Activated naive CD4-positive, alpha-beta T cell treated with anti-CD3 and anti-CD28 coated beads for 36 hours (primary cell): ENCODE measurements at regions not wholly inside any gene's neighbourhood (a gene's known extent, or its start where the extent isn't known, plus 50 kb on each side); places are given as distances from the start of the nearest gene placed in this dataset.
"Not testable (repeated sequence)": the region's sequence is repeated elsewhere in the genome, so short reads cannot be mapped to it uniquely, and the experiment has no call there.

Experiments used
- CTCF ChIA-PET: fragments of 350-600 bp; sonication (Branson Sonifier 250); formaldehyde crosslinking; loops from one replicate; lab custom pipeline; 2021; ENCODE audit warnings: antibody characterized with exemption; lab: Charles Lee
- DNase-seq: peaks from one replicate; pipeline ENCODE4 v3.0.0-alpha.2; 2020
- H3K27ac Mint-ChIP-seq: one replicate; pipeline ENCODE4 v1.8.0; 2021; ENCODE audit warnings: mild to moderate bottlenecking, mixed read lengths
- H3K27me3 Mint-ChIP-seq: one replicate; pipeline ENCODE4 v1.8.0; 2021; ENCODE audit warnings: low read depth, mixed read lengths
- H3K36me3 Mint-ChIP-seq: one replicate; pipeline ENCODE4 v1.8.0; 2021; ENCODE audit warnings: low read depth, mixed read lengths
- H3K4me1 Mint-ChIP-seq: one replicate; pipeline ENCODE4 v1.8.0; 2021; ENCODE audit warnings: low read depth, mixed read lengths
- H3K4me3 Mint-ChIP-seq: one replicate; pipeline ENCODE4 v1.8.0; 2021; ENCODE audit warnings: mild to moderate bottlenecking, moderate library complexity, mixed read lengths
- H3K9me3 Mint-ChIP-seq: one replicate; pipeline ENCODE4 v1.8.0; 2021; ENCODE audit warnings: mixed read lengths
- intact Hi-C: fragments of 100-400 bp; cut with micrococcal nuclease; formaldehyde crosslinking; loops from one replicate; pipeline ENCODE4 v1.15.1; 2023

GRCh38 chr18:1270081-1270480 is 365.4 kb downstream of the ADCYAP1 start:
- Mint-ChIP-seq H3K36me3 (no peaks in the 10 kb centered on the region), H3K4me3 (no peak overlapping the region), H3K9me3 (no peaks in the 10 kb centered on the region), H3K4me1 (no peaks in the 10 kb centered on the region), H3K27me3 (no peaks in the 10 kb centered on the region), H3K27ac (no peak overlapping the region)
- intact Hi-C loops = no loop called here
- CTCF ChIA-PET = no interaction called here
- DNase-seq = no peak

- no peaks in the 10 kb centered on the region for H3K4me1 Mint-ChIP-seq
- no peaks in the 10 kb centered on the region for H3K9me3 Mint-ChIP-seq
- H3K36me3 Mint-ChIP-seq = no peaks in the 10 kb centered on the region
- no peak for DNase-seq
- H3K27ac Mint-ChIP-seq = no peak overlapping the region
- H3K27me3 Mint-ChIP-seq = no peaks in the 10 kb centered on the region
- intact Hi-C loops = no loop called here
- H3K4me3 Mint-ChIP-seq = no peak overlapping the region
- CTCF ChIA-PET = no interaction called here
Observed at GRCh38 chr18:1273469-1273868, 368.8 kb downstream of the ADCYAP1 start.

GRCh38 chr18:1292167-1292566 is 387.5 kb downstream of the ADCYAP1 start:
- CTCF ChIA-PET = no interaction called here
- H3K9me3 Mint-ChIP-seq = no peaks in the 10 kb centered on the region
- H3K27ac Mint-ChIP-seq = no peak overlapping the region
- DNase-seq = no peak
- H3K4me1 Mint-ChIP-seq = no peaks in the 10 kb centered on the region
- no peak overlapping the region for H3K4me3 Mint-ChIP-seq
- intact Hi-C loops = no loop called here
- no peaks in the 10 kb centered on the region for H3K36me3 Mint-ChIP-seq
- H3K27me3 Mint-ChIP-seq = no peaks in the 10 kb centered on the region

GRCh38 chr18:1294229-1294628 is 389.6 kb downstream of the ADCYAP1 start:
- Mint-ChIP-seq H3K4me1 (no peaks in the 10 kb centered on the region), H3K27me3 (peaks cover 2% of the 10 kb centered on the region)
- CTCF ChIA-PET = no interaction called here

GRCh38 chr18:1296237-1296636 is 391.6 kb downstream of the ADCYAP1 start:
- no peak overlapping the region for H3K4me3 Mint-ChIP-seq
- intact Hi-C loops = no loop called here
- H3K27me3 Mint-ChIP-seq = peaks cover 2% of the 10 kb centered on the region
- H3K4me1 Mint-ChIP-seq = no peaks in the 10 kb centered on the region
- no peaks in the 10 kb centered on the region for H3K36me3 Mint-ChIP-seq
- DNase-seq = no peak
- CTCF ChIA-PET = no interaction called here
- H3K27ac Mint-ChIP-seq = no peak overlapping the region
- H3K9me3 Mint-ChIP-seq = peaks cover 3% of the 10 kb centered on the region

More at GRCh38 chr18:1294229-1294628, 389.6 kb downstream of the ADCYAP1 start:
- H3K4me3 Mint-ChIP-seq = no peak overlapping the region
- H3K9me3 Mint-ChIP-seq = no peaks in the 10 kb centered on the region
- no peaks in the 10 kb centered on the region for H3K36me3 Mint-ChIP-seq
- intact Hi-C loops = no loop called here
- H3K27ac Mint-ChIP-seq = no peak overlapping the region
- no peak for DNase-seq

GRCh38 chr18:1302861-1303260 is 398.2 kb downstream of the ADCYAP1 start:
- no peak overlapping the region for H3K27ac Mint-ChIP-seq
- no peak for DNase-seq
- CTCF ChIA-PET = no interaction called here
- peaks cover 1% of the 10 kb centered on the region for H3K27me3 Mint-ChIP-seq
- peaks cover 3% of the 10 kb centered on the region for H3K9me3 Mint-ChIP-seq
- no peaks in the 10 kb centered on the region for H3K4me1 Mint-ChIP-seq
- intact Hi-C loops = no loop called here
- no peak overlapping the region for H3K4me3 Mint-ChIP-seq
- H3K36me3 Mint-ChIP-seq = no peaks in the 10 kb centered on the region

GRCh38 chr18:1304392-1304992 is 399.8 kb downstream of the ADCYAP1 start:
- intact Hi-C loops = no loop called here
- no peak for DNase-seq
- Mint-ChIP-seq H3K4me1 (no peaks in the 10 kb centered on the region), H3K4me3 (no peak overlapping the region), H3K27me3 (no peaks in the 10 kb centered on the region), H3K27ac (no peak overlapping the region), H3K36me3 (no peaks in the 10 kb centered on the region), H3K9me3 (peaks cover 3% of the 10 kb centered on the region)
- CTCF ChIA-PET = no interaction called here

- H3K9me3 Mint-ChIP-seq = no peaks in the 10 kb centered on the region
- H3K27ac Mint-ChIP-seq = no peak overlapping the region
- no peaks in the 10 kb centered on the region for H3K4me1 Mint-ChIP-seq
- intact Hi-C loops = no loop called here
- no peak overlapping the region for H3K4me3 Mint-ChIP-seq
- CTCF ChIA-PET = no interaction called here
- DNase-seq = no peak
- no peaks in the 10 kb centered on the region for H3K27me3 Mint-ChIP-seq
- H3K36me3 Mint-ChIP-seq = no peaks in the 10 kb centered on the region
Observed at GRCh38 chr18:1306641-1307040, 402.0 kb downstream of the ADCYAP1 start.

- intact Hi-C loops = no loop called here
Observed at GRCh38 chr18:1308686-1309085, 404.0 kb downstream of the ADCYAP1 start.

GRCh38 chr18:1311376-1311775 is 406.7 kb downstream of the ADCYAP1 start:
- no peak for DNase-seq
- no peaks in the 10 kb centered on the region for H3K9me3 Mint-ChIP-seq
- CTCF ChIA-PET = no interaction called here
- no peak overlapping the region for H3K4me3 Mint-ChIP-seq
- intact Hi-C loops = no loop called here
- H3K36me3 Mint-ChIP-seq = no peaks in the 10 kb centered on the region
- no peaks in the 10 kb centered on the region for H3K4me1 Mint-ChIP-seq
- no peak overlapping the region for H3K27ac Mint-ChIP-seq
- H3K27me3 Mint-ChIP-seq = no peaks in the 10 kb centered on the region

More at GRCh38 chr18:1308686-1309085, 404.0 kb downstream of the ADCYAP1 start:
- H3K4me1 Mint-ChIP-seq = no peaks in the 10 kb centered on the region
- H3K4me3 Mint-ChIP-seq = no peak overlapping the region
- H3K9me3 Mint-ChIP-seq = no peaks in the 10 kb centered on the region
- no peaks in the 10 kb centered on the region for H3K27me3 Mint-ChIP-seq
- H3K27ac Mint-ChIP-seq = no peak overlapping the region
- CTCF ChIA-PET = no interaction called here
- H3K36me3 Mint-ChIP-seq = no peaks in the 10 kb centered on the region
- no peak for DNase-seq

GRCh38 chr18:1335345-1335744 is 430.7 kb downstream of the ADCYAP1 start:
- CTCF ChIA-PET, DNase-seq, H3K4me3 Mint-ChIP-seq, H3K27me3 Mint-ChIP-seq, H3K4me1 Mint-ChIP-seq, intact Hi-C loops, H3K9me3 Mint-ChIP-seq, H3K36me3 Mint-ChIP-seq, H3K27ac Mint-ChIP-seq: not testable (repeated sequence)

GRCh38 chr18:1350931-1351450 is 446.3 kb downstream of the ADCYAP1 start:
- Mint-ChIP-seq H3K27ac (no peak overlapping the region), H3K9me3 (peaks cover 1% of the 10 kb centered on the region), H3K4me3 (no peak overlapping the region), H3K4me1 (no peaks in the 10 kb centered on the region), H3K36me3 (no peaks in the 10 kb centered on the region), H3K27me3 (no peaks in the 10 kb centered on the region)
- CTCF ChIA-PET = no interaction called here
- no peak for DNase-seq
- intact Hi-C loops = no loop called here

- DNase-seq = no peak
- Mint-ChIP-seq H3K4me1 (no peaks in the 10 kb centered on the region), H3K9me3 (peaks cover 1% of the 10 kb centered on the region), H3K4me3 (no peak overlapping the region), H3K27ac (no peak overlapping the region), H3K27me3 (no peaks in the 10 kb centered on the region), H3K36me3 (no peaks in the 10 kb centered on the region)
- intact Hi-C loops = no loop called here
- CTCF ChIA-PET = no interaction called here
Observed at GRCh38 chr18:1353025-1353424, 448.4 kb downstream of the ADCYAP1 start.
